ENCODE measurements at regions not wholly inside any gene's neighbourhood (a gene's known extent, or its start where the extent isn't known, plus 50 kb on each side); places are given as distances from the start of the nearest gene placed in this dataset.

DNA sequence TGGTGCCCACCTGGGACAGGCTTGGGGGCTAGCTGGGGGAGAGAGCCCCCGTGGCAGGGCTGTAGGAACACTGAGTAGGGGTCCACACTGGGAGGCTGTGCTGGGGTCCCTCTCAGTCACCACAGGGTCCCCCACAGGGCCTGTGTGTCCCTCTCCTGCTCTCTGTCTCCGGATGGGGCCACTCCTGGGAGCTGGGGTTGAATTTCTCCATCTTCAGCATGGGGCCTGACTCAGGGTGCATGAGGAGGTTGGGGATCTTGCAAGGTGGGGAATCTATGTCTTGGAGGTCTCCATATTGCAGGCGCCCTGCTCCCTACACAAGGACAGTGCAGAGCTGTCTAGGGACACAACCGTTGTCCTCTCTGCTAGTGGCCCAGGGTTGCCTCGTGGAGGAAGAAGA is 78.7 kb upstream of the HDAC4 start:
- no peaks in the 10 kb centered on the region for H3K27me3 ChIP-seq (replicated peaks; ENCODE audit: insufficient read depth)
- no peaks in the 10 kb centered on the region for H3K9me3 ChIP-seq
- WGBS: 82% methylated on average over 5 of the region's 5 CpGs
- intact Hi-C loops (cut with DNase I): no loop called here
- no peak for DNase-seq (ENCODE audit: low spot score)
- H3K4me1 ChIP-seq (replicated peaks): no peaks in the 10 kb centered on the region
- no peaks in the 10 kb centered on the region for H3K36me3 ChIP-seq
- TF ChIP-seq, protein P1, sequence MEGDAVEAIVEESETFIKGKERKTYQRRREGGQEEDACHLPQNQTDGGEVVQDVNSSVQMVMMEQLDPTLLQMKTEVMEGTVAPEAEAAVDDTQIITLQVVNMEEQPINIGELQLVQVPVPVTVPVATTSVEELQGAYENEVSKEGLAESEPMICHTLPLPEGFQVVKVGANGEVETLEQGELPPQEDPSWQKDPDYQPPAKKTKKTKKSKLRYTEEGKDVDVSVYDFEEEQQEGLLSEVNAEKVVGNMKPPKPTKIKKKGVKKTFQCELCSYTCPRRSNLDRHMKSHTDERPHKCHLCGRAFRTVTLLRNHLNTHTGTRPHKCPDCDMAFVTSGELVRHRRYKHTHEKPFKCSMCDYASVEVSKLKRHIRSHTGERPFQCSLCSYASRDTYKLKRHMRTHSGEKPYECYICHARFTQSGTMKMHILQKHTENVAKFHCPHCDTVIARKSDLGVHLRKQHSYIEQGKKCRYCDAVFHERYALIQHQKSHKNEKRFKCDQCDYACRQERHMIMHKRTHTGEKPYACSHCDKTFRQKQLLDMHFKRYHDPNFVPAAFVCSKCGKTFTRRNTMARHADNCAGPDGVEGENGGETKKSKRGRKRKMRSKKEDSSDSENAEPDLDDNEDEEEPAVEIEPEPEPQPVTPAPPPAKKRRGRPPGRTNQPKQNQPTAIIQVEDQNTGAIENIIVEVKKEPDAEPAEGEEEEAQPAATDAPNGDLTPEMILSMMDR (IDR thresholded peaks at IDR 0.05): no peak
- TF ChIP-seq POLR2AphosphoS5 (IDR thresholded peaks at IDR 0.05) (no peak), POLR2A (IDR thresholded peaks at IDR 0.05) (no peak)
- H3K4me3 ChIP-seq: no peak overlapping the region
- no peak overlapping the region for H3K27ac ChIP-seq

DNA sequence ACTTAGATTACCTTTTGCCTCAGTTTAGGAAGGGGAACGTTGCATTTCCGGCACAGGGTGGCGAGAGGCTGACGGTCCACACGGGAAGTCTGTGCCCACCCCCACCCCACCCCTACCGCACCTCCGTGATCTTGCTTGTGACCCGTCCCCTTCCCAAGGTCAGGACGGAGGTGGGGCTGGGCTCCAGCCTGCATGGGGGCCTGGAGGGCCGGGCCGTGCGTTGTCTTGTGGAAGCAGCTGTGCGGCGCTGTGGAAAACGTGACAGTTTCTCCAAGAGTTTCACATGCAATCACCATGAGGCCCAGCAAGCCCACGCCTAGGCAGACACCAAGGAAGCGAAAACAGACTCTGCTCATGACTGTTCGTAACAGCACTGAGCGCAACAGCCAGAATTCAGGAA is 76.8 kb upstream of the HDAC4 start:
- H3K27me3 ChIP-seq (replicated peaks; ENCODE audit: insufficient read depth): no peaks in the 10 kb centered on the region
- no peak for DNase-seq (ENCODE audit: low spot score)
- no peaks in the 10 kb centered on the region for H3K36me3 ChIP-seq
- no peak overlapping the region for H3K4me3 ChIP-seq
- intact Hi-C loops (cut with DNase I): no loop called here
- no peaks in the 10 kb centered on the region for H3K9me3 ChIP-seq
- no peaks in the 10 kb centered on the region for H3K4me1 ChIP-seq (replicated peaks)
- TF ChIP-seq POLR2A (IDR thresholded peaks at IDR 0.05) (no peak), POLR2AphosphoS5 (IDR thresholded peaks at IDR 0.05) (no peak)
- H3K27ac ChIP-seq: no peak overlapping the region
- WGBS: 87% methylated on average over 19 of the region's 19 CpGs

DNA sequence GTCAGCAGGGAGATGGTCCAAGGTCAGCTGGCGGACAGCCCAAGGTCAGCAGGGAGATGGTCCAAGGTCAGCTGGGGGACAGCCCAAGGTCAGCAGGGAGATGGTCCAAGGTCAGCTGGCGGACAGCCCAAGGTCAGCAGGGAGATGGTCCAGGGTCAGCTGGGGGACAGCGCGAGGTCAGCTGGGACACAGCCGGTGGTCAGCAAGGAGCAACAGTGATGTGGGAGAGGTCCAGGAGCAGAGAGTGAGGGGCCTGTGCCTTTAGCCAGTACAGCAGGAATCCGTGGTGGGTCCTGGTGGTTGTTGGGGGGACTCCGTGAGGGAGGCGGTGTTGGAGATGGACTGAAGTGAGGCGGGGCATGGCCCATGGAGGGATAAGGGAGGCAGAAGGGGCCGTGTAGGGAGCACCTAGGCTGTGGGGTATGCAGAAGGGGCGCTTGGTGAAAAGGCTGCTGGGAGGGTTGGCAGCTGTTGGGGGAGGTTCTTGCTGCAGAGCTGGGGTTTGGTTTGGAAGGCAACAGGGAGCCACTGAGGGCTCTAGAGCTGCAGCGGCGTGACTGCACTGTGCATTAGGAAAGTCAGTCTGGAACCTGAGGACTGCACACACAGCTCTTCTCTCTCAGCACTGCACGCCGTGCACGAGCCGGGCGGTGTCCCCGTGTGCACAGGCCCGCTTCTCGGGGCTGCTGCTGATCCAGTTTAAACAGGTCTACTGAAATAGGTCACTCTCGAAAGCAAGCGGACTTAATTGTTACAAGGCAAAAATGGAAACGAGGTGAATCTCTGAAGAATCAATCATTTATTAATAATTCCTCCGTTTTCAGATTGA is 76.2 kb upstream of the HDAC4 start:
- 91% methylated on average over 23 of the region's 25 CpGs for WGBS
- no peaks in the 10 kb centered on the region for H3K9me3 ChIP-seq
- no peaks in the 10 kb centered on the region for H3K4me1 ChIP-seq (replicated peaks)
- no peak for DNase-seq (ENCODE audit: low spot score)
- no peaks in the 10 kb centered on the region for H3K36me3 ChIP-seq
- intact Hi-C loops (cut with DNase I): no loop called here
- no peaks in the 10 kb centered on the region for H3K27me3 ChIP-seq (replicated peaks; ENCODE audit: insufficient read depth)
- no peak overlapping the region for H3K4me3 ChIP-seq
- no peak for TF ChIP-seq POLR2AphosphoS5 (IDR thresholded peaks at IDR 0.05)
- TF ChIP-seq, protein P1 (IDR thresholded peaks at IDR 0.05): no peak
- no peak for TF ChIP-seq POLR2A (IDR thresholded peaks at IDR 0.05)
- no peak overlapping the region for H3K27ac ChIP-seq

DNA sequence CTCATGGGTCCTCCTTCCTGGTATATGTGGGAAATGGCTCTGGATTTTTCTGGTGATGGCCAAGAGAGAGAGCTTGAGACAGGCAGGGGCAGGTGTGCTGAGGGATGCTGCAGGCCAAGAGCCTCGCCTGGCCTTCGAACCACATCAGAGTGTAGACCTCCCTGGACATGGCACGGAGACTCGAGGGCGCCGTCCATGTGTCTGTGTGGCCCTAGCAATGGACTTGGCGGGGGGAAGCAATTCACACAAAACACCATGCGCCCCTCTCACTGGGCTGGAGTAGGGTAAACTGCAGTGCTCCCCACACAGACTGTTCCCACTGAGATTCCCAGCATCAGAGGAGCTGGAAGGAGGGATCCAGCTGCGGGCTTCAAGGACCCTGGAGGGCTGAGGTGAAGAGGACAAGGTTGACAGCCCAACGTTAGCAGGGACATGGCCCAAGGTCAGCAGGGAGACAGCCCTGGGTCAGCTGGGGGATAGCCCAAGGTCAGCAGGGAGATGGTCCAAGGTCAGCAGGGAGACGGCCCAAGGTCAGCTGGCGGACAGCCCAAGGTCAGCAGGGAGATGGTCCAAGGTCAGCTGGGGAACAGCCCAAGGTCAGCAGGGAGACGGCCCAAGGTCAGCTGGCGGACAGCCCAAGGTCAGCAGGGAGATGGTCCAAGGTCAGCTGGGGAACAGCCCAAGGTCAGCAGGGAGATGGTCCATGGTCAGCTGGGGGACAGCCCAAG is 75.4 kb upstream of the HDAC4 start:
- 86% methylated on average over 11 of the region's 14 CpGs for WGBS
- Histone ChIP-seq H3K36me3 (no peaks in the 10 kb centered on the region), H3K9me3 (no peaks in the 10 kb centered on the region), H3K4me1 (replicated peaks) (no peaks in the 10 kb centered on the region), H3K27me3 (replicated peaks; ENCODE audit: insufficient read depth) (no peaks in the 10 kb centered on the region), H3K4me3 (no peak overlapping the region), H3K27ac (no peak overlapping the region)
- intact Hi-C loops (cut with DNase I): no loop called here
- TF ChIP-seq POLR2AphosphoS5 (IDR thresholded peaks at IDR 0.05) (no peak), POLR2A (IDR thresholded peaks at IDR 0.05) (no peak)
- TF ChIP-seq, protein P1 (IDR thresholded peaks at IDR 0.05): no peak
- DNase-seq (ENCODE audit: low spot score): no peak

DNA sequence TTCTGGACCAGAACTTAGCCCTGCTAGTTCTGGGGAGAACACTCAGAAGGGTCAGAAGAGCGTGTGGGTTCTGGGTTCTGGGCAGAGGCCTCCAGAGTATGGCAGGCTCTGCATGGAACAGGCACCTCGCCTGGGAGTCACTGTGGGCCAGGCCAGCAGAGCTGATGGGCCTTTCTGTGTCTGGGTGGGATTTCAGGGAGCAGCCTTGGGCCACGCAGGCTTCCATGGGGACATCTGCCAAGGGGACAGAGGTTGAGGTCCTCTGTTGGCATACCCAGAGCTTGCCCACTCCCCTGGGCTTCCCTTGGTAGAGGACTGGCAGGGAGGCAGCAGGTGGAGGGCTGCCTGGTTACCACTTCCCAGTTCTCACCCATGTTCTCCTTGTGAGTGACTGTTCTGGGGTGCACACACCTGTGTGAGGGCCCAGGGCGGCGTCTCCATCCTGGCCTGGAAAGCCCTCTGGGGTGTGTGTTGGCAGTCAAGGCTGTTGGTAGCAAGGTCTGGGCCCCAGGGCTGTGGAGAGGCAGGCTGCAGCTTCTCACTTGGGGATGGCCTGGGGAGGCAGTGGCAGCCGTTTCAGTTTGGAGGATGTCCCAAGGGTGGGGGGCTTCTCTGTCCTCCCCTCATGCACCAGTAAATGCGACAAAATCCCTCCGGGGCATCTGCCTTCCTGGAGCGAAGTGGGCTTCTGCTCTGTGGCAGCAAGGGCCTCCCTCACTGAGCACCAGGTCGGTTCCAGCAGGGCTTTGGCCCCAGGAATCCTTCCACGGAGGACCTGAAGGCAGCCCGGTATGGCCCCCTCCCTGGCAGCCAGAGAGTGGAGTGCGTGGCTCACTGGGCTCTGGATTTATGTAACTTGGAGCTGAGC is 74.6 kb upstream of the HDAC4 start:
- H3K4me3 ChIP-seq: no peak overlapping the region
- H3K27ac ChIP-seq: no peak overlapping the region
- H3K36me3 ChIP-seq: no peaks in the 10 kb centered on the region
- H3K9me3 ChIP-seq: no peaks in the 10 kb centered on the region
- no peak for TF ChIP-seq POLR2AphosphoS5 (IDR thresholded peaks at IDR 0.05)
- intact Hi-C loops (cut with DNase I): no loop called here
- H3K27me3 ChIP-seq (replicated peaks; ENCODE audit: insufficient read depth): no peaks in the 10 kb centered on the region
- DNase-seq (ENCODE audit: low spot score): no peak
- WGBS: 93% methylated on average over 7 of the region's 13 CpGs
- no peaks in the 10 kb centered on the region for H3K4me1 ChIP-seq (replicated peaks)
